GM12878 (cell line): ENCODE measurements at regions not wholly inside any gene's neighbourhood (a gene's known extent, or its start where the extent isn't known, plus 50 kb on each side); places are given as distances from the start of the nearest gene placed in this dataset.

Experiments used
- ATAC-seq: fragments of 200-7000 bp; cut with Tn5 transposase; 3 replicates; pipeline ENCODE4 v1.9.1; 2020; ENCODE audit warnings: mild to moderate bottlenecking, moderate library complexity
- BruUV-seq: library from RNA; stranded (reverse); fragments of 400-500 nt; replicated peaks from 2 replicates; lab custom pipeline; 2021; lab: Mats Ljungman, UMichigan
- CTCF ChIA-PET: fragments of 300-600 bp; sonication (Branson Sonifier 250); formaldehyde crosslinking; extraction: SDS; loops from one replicate; lab custom pipeline; 2021; ENCODE audit warnings: inconsistent platforms; lab: Yijun Ruan, JAX
- POLR2A ChIA-PET: fragments of 350-600 bp; formaldehyde crosslinking; extraction: SDS; loops from one replicate; lab custom pipeline; 2021; ENCODE audit warnings: inconsistent platforms; lab: Charles Lee
- RAD21 ChIA-PET: fragments of 300-600 bp; sonication (Branson Sonifier 250); formaldehyde crosslinking; loops from one replicate; lab custom pipeline; 2023; ENCODE audit warnings: antibody characterized with exemption; ENCODE audit not compliant: unreplicated experiment; lab: Charles Lee
- SMC1A ChIA-PET: fragments of 300-600 bp; sonication (Branson Sonifier 250); formaldehyde crosslinking; loops from one replicate; lab custom pipeline; 2023; ENCODE audit not compliant: unreplicated experiment, uncharacterized antibody; lab: Charles Lee
- DNase-seq: peaks from one replicate; pipeline ENCODE4 v3.0.0-alpha.2; 2011; ENCODE audit warnings: low read depth, low spot score
- FAIRE-seq: peaks from 3 replicates; lab custom pipeline; 2011; peaks lifted over from hg19 to GRCh38; lab: Jason Lieb, UNC
- H2AFZ ChIP-seq: 2 replicates; pipeline ENCODE4 v1.6.0; 2011; ENCODE audit warnings: low read depth, low read length, control low read depth; ENCODE audit not compliant: control insufficient read depth
- H3K27ac ChIP-seq: 2 replicates; pipeline ENCODE4 v1.5.1; 2011; ENCODE audit warnings: control low read depth; ENCODE audit not compliant: control insufficient read depth, insufficient read depth
- H3K27me3 ChIP-seq, 2 experiments: replicated peaks in 1 of 2; 2 replicates each; pipeline versions ENCODE4 v1.6.0 to v1.6.1; 2011; ENCODE audit warnings: low read length in 1 of 2; ENCODE audit not compliant: control insufficient read depth in 2 of 2, insufficient read depth in 2 of 2
- H3K36me3 ChIP-seq, 2 experiments: 2 replicates each; pipeline ENCODE4 v1.5.1; 2011; ENCODE audit warnings: low read length in 1 of 2; ENCODE audit not compliant: control insufficient read depth in 2 of 2, insufficient read depth in 2 of 2
- H3K4me1 ChIP-seq: 2 replicates; pipeline ENCODE4 v1.6.1; 2011; ENCODE audit warnings: mild to moderate bottlenecking, low read length, moderate library complexity, mixed read lengths; ENCODE audit not compliant: control insufficient read depth, insufficient read depth
- H3K4me2 ChIP-seq: 2 replicates; pipeline ENCODE4 v1.6.0; 2011; ENCODE audit warnings: control low read depth; ENCODE audit not compliant: control insufficient read depth, insufficient read depth
- H3K4me3 ChIP-seq: fragments of 200-600 bp; sonication (generic); 2 replicates; pipeline ENCODE4 v1.5.1; 2016
- H3K79me2 ChIP-seq: 2 replicates; pipeline ENCODE4 v1.6.0; 2011; ENCODE audit warnings: low read length; ENCODE audit not compliant: control insufficient read depth, insufficient read depth
- H3K9ac ChIP-seq: 2 replicates; pipeline ENCODE4 v1.8.0; 2011; ENCODE audit warnings: low read length, control low read depth, mixed read lengths; ENCODE audit not compliant: control insufficient read depth, insufficient read depth
- H3K9me3 ChIP-seq: replicated peaks from 3 replicates; pipeline ENCODE4 v1.5.1; 2011; ENCODE audit warnings: mild to moderate bottlenecking, low read length; ENCODE audit not compliant: control insufficient read depth, insufficient read depth
- H4K20me1 ChIP-seq: 2 replicates; pipeline ENCODE4 v1.6.0; 2011; ENCODE audit not compliant: control insufficient read depth, insufficient read depth
- BHLHE40 ChIP-seq, 2 experiments: fragments of 450-650 bp in 1 of 2; IDR thresholded peaks; 2 replicates each; pipeline ENCODE4 v1.6.1; 2011 to 2017; ENCODE audit warnings: low read depth in 2 of 2, borderline replicate concordance in 1 of 2, improper control_type of control experiment in 1 of 2, low read length in 1 of 2, mild to moderate bottlenecking in 1 of 2
- RFX5 ChIP-seq: IDR thresholded peaks from 2 replicates; pipeline ENCODE4 v1.6.1; 2011; ENCODE audit warnings: low read depth, low read length, improper control_type of control experiment
- ZBTB33 ChIP-seq: fragments of 450-650 bp; IDR thresholded peaks from 2 replicates; pipeline ENCODE4 v1.6.1; 2017; ENCODE audit warnings: mild to moderate bottlenecking
- ZNF24 ChIP-seq: fragments of 450-650 bp; IDR thresholded peaks from 2 replicates; pipeline ENCODE4 v1.6.1; 2017; ENCODE audit warnings: antibody characterized with exemption, mild to moderate bottlenecking
- WGBS: methylation state at CpG from one replicate; pipeline ENCODE4 v1.1.6; 2016; ENCODE audit warnings: low lambda C conversion rate; ENCODE audit not compliant: insufficient replicate concordance, insufficient coverage; ENCODE audit errors: missing lambda C conversion rate; 5-methylcytosine and 5-hydroxymethylcytosine counted together
- in situ Hi-C: fragments of 300-500 bp; cut with MboI; formaldehyde crosslinking; loops from 9 replicates; pipeline ENCODE4 v1.14.3; 2018; ENCODE audit warnings: mixed read lengths
- intact Hi-C: fragments of 100-400 bp; cut with micrococcal nuclease; formaldehyde crosslinking; loops from one replicate; pipeline ENCODE4 v1.14.2; 2022; ENCODE audit not compliant: unreplicated experiment

DNA sequence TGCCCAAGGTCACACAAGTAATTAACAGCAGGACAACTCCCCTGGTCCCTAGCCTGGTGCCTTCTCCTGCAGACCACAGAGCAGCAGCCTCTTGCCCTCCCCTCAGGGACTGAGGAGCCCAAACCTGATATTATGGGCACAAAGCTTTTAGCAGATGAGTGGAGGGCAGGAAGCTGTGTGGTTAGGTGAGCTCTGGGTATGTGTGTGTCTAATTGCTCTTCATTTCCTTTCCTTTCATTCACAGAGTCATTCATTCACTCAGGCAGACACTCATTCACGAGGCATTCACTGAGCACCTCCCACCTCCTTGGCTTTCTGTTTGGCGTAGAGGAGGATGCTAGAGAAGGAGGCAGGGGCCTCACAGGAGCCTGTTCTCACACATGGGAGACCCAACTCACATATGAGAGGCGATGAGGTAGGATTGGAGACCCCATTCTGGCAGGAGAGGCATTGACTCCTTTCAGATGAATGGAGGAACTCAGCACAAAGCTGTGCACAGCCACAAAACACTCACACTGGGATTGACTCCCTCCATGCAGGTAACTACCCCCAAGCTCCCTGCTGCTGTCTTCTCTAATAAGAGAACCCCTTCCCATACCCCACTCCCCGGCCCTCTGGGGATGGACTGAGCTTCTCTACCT, 306.8 kb upstream of the SKOR2 start:
- FAIRE-seq, result no peak
- Histone ChIP-seq H3K36me3 (no peaks in the 10 kb centered on the region), H3K4me3 (no peak overlapping the region), H3K4me2 (no peak overlapping the region), H3K9ac (no peak overlapping the region), H3K27me3 (peaks cover 0 to 8% of the 10 kb centered on the region in 2 experiments; a peak in 3 of 4 replicates), H3K27ac (no peak overlapping the region)
- ChIA-PET POLR2A (interaction anchor here (0.5 kb wide), 1 partner anchor 840 kb away, joined by 3 read pairs; no protein-coding TSS in a partner anchor), SMC1A (interaction anchor here (1.0 kb wide), 1 partner anchor 13 kb away, joined by 3 read pairs; no protein-coding TSS in a partner anchor), CTCF (no interaction called here), RAD21 (no interaction called here)
- BruUV-seq, result no TSS peak
- intact Hi-C loops, result no loop called here
- TF ChIP-seq ZNF24 (peak; percentile 86), BHLHE40 (IDR thresholded peaks at IDR 0.05; ENCODE audit: borderline replicate concordance in 1 of 2, low read depth in 2 of 2, low read length in 1 of 2) (no peak)
- TF ChIP-seq, all 136 proteins: peak for 1
- Histone ChIP-seq H3K79me2 (no peaks in the 10 kb centered on the region), H3K9me3 (no peaks in the 10 kb centered on the region), H2AFZ (no peak overlapping the region), H4K20me1 (no peaks in the 10 kb centered on the region), H3K4me1 (no peaks in the 10 kb centered on the region)
- DNase-seq (peak; percentile 26), ATAC-seq (peak; percentile 80)
- in situ Hi-C loops, result no loop called here
- WGBS, result 0% methylated on average over 4 of the region's 4 CpGs

GRCh38 chr18:47557160-47557559, 305.7 kb upstream of the SKOR2 start:
- Histone ChIP-seq H3K27me3 (peaks cover 0 to 8% of the 10 kb centered on the region in 2 experiments; a peak in 2 of 4 replicates), H3K4me1 (no peaks in the 10 kb centered on the region), H3K4me2 (no peak overlapping the region), H4K20me1 (no peaks in the 10 kb centered on the region), H3K79me2 (no peaks in the 10 kb centered on the region), H3K9me3 (no peaks in the 10 kb centered on the region), H2AFZ (no peak overlapping the region), H3K36me3 (no peaks in the 10 kb centered on the region), H3K27ac (no peak overlapping the region), H3K9ac (no peak overlapping the region)
- CTCF ChIA-PET, result interaction anchor here (0.6 kb wide), 1 partner anchor 342 kb away, joined by 3 read pairs; no protein-coding TSS in a partner anchor
- FAIRE-seq, result no peak
- WGBS, result 53% methylated on average over 7 of the region's 7 CpGs
- in situ Hi-C loops (no loop called here), intact Hi-C loops (no loop called here)
- POLR2A ChIA-PET, result no interaction called here
- no peak for ATAC-seq
- RAD21 ChIA-PET, result no interaction called here
- no TSS peak for BruUV-seq
- TF ChIP-seq RFX5, result no peak
- TF ChIP-seq ZBTB33, result no peak
- TF ChIP-seq, all 136 proteins: peak for 0
- H3K4me3 ChIP-seq, result no peak overlapping the region
- DNase-seq, result no peak
- SMC1A ChIA-PET, result no interaction called here
